Hepatocyte (in vitro differentiated cells): ENCODE measurements at regions not wholly inside any gene's neighbourhood (a gene's known extent, or its start where the extent isn't known, plus 50 kb on each side); places are given as distances from the start of the nearest gene placed in this dataset.

Source experiments
- EZH2 ChIP-seq: fragments of 200-600 bp; sonication (generic); IDR thresholded peaks from 2 replicates; pipeline ENCODE4 v1.6.1; 2016; ENCODE audit warnings: antibody characterized with exemption, mild to moderate bottlenecking, borderline replicate concordance
- EZH2phosphoT487 ChIP-seq: fragments of 200-600 bp; sonication (generic); IDR thresholded peaks from one replicate; pipeline ENCODE4 v1.6.1; 2018; ENCODE audit warnings: antibody characterized with exemption, mild to moderate bottlenecking, low read depth, moderate library complexity; ENCODE audit not compliant: unreplicated experiment, severe bottlenecking
- TF ChIP-seq, protein P1 (sequence below): fragments of 200-600 bp; sonication (generic); IDR thresholded peaks from 2 replicates; pipeline ENCODE4 v1.5.1; 2016; ENCODE audit warnings: antibody characterized with exemption, mild to moderate bottlenecking; ENCODE audit not compliant: poor library complexity

DNA sequence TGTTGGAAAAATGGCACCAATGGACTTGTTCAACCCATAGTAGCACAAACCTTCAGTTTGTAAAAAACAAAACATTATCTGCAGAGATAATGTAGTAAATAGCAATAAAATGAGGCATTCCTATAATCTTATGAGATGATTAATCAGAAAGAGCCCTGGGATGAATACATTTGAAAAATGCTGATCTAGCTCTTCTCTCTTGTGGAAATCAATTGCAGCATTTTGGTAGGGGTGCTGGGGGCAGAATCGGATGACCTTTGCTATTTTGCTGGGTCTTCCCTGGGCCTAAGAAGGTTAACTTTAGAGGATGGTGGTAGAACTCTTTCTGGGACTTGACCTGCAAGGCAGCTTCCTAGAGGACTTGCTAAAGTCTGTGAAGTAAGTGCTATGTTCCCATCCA lies 163.5 kb downstream of the ADRA2A start:
- TF ChIP-seq EZH2 (no peak), EZH2phosphoT487 (no peak)
- TF ChIP-seq, protein P1, sequence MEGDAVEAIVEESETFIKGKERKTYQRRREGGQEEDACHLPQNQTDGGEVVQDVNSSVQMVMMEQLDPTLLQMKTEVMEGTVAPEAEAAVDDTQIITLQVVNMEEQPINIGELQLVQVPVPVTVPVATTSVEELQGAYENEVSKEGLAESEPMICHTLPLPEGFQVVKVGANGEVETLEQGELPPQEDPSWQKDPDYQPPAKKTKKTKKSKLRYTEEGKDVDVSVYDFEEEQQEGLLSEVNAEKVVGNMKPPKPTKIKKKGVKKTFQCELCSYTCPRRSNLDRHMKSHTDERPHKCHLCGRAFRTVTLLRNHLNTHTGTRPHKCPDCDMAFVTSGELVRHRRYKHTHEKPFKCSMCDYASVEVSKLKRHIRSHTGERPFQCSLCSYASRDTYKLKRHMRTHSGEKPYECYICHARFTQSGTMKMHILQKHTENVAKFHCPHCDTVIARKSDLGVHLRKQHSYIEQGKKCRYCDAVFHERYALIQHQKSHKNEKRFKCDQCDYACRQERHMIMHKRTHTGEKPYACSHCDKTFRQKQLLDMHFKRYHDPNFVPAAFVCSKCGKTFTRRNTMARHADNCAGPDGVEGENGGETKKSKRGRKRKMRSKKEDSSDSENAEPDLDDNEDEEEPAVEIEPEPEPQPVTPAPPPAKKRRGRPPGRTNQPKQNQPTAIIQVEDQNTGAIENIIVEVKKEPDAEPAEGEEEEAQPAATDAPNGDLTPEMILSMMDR, result no peak
